NCI-H1930 (cell line): ENCODE measurements at regions not wholly inside any gene's neighbourhood (a gene's known extent, or its start where the extent isn't known, plus 50 kb on each side); places are given as distances from the start of the nearest gene placed in this dataset.
"Not testable (repeated sequence)": the region's sequence is repeated elsewhere in the genome, so short reads cannot be mapped to it uniquely, and the experiment has no call there.

Source experiments
- DNase-seq, 2 experiments: peaks; one replicate each; lab custom pipeline; 2025; lab: John Stamatoyannopoulos, UW

DNA sequence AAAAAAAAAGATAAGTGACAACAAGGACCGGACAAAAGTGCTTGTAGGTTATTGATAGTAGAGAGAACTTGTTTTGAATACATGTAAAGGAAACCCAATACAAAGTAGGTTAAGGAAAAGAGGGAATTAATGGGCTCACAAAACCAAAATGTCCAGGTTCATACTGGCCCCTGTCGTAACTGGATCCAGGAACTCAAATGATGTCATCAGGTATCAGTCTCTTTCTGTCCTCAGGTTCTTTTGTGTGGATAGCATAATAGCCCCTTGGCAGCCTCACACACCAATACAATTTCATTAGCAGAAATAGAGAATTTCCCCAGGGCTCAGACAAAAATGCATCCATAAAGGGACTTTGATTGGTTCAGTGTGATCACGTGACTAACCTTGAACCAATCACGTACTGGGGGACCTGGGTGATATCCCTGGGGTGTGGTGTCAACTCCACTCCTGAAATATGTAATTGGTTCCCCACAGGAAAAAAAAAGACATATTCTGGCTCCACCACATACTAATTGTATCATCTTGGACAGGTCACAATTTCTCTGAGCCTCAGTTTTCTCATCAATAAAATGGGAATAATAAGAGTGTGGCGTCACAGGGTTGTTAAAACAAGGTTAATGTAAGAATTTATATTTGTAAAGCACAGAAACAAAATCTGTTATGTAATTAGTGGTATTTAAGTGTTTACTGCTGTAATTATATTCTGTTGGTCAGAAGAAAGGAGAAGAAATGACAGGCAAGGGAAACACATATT, 174.8 kb downstream of the PDGFRA start:
- peak in 1 of 2 experiments; percentile 21 for DNase-seq

- DNase-seq = not testable (repeated sequence)
These were observed 180.3 kb downstream of the PDGFRA start for GRCh38 chr4:54409270-54409817.

DNA sequence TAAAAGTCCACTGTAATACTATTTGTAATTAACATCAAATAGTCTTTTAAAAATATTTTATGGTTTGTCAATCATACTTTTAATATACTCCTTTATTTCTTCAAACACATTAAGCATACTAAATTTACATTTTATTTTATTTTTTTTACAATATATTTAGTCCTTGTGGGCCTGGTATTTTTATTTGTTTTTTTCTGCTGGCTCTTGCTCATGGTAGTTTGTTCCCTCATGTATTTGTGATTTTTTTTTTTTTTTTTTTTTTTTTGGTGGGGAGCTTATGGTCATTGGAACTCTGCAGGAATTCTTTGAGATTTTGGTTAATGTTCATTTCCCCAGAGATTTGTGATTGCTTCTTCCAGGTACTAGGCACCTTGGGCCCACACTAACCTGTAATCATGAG, 185.5 kb downstream of the PDGFRA start:
- DNase-seq = no peak

DNA sequence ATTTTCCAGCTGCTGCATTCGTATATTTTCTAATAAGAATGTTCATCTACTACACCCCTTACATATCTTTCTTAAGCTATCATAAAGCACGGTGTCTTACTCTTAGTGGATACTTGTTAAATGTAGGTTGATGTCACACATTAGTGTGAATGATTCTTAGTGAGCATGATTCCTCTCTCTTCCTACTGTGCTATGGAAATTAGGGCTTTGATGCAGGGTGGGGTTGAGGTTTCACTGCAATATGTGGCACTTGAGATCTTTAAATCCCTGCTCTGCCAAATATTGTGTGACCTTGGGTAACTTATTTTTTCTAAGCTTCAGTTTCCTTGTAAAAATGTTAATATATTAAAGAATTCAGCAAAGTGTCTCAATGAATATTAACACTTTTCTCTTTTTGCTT, 188.4 kb downstream of the PDGFRA start:
- DNase-seq = no peak

DNA sequence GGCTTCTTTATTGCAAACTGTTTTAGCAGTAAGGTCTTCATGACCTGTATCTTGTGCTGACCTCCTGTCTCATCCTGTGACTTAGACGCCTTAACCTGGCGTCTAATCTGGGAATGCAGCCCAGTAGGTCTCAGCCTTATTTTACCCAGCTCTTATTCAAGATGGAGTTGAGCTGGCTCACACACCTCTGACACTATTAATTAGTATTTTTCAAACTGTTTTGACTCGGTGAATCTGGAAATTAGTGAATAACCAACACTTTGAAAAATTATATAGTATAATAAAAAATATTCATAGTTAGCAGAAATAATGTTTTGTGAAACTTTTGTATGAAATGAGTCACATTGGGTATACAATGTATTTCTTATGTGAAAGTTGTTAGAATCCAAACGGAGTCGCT, 189.4 kb downstream of the PDGFRA start:
- no peak for DNase-seq

- no peak for DNase-seq
These were observed 194.0 kb downstream of the PDGFRA start for GRCh38 chr4:54423066-54423465.

- DNase-seq = no peak
These were observed 198.7 kb downstream of the PDGFRA start for GRCh38 chr4:54427826-54428225.

GRCh38 chr4:54428940-54429339, 199.8 kb downstream of the PDGFRA start:
- no peak for DNase-seq

DNA sequence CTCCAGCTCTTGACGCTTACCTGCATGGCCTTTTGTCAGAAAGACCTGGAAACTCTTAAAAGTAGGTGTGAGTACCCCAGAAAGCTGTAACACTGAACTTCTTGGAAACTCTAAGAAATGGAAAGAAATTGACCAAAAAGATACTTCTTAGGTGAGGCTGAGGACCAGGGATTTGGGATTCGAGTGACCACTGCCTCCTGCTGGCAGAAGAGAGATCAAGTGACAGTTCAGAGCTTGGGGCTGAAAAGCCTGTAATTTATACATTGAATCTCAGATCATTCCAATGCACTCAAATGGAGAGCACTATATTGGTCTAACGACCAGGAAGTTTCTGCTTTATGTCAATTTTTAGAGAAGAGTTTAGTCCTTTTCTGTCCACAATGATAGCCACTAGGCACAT, 204.6 kb downstream of the PDGFRA start:
- no peak for DNase-seq

- DNase-seq = no peak
These were observed 210.7 kb downstream of the PDGFRA start for GRCh38 chr4:54439831-54440243.

DNA sequence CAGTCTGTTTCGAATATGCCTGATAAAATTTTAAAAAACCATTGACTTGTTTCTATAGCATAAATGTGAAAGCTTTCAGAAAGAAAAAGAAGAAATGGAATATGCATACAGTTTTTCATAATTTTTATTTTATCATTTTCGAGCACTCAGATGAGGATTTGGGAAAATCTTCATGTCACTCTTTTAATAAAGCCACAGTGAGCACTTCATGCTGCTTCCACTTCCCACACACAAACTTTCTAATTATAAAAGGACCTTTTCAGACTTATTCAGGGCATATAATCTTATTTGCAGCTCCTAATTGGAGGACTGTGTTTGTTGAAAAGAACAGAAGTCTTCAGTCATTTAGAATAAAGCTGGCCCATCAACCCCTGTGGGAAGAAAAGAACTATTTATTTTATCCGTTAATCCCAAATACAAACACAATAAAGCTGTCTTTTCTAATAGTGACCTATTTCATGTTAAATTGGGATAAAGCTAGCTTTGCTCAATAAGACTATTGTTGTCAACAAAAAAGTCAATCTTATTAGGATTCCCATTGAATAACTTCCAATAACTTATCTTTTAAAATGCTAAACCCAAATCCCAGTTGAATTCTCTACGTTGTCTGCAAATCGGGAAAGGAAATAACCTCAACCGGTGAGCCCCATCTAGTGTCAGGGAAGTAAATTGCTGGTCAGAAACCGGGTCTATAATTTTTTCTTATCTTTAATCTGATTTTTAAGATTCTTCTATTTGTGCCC, 211.5 kb downstream of the PDGFRA start:
- peak; percentile 29 to 60 for DNase-seq

GRCh38 chr4:54445866-54446265, 211.9 kb upstream of the KIT start:
- no peak for DNase-seq

GRCh38 chr4:54446581-54446980, 211.2 kb upstream of the KIT start:
- no peak for DNase-seq

- DNase-seq = no peak
These were observed 210.5 kb upstream of the KIT start for GRCh38 chr4:54447304-54447703.

- DNase-seq = no peak
These were observed 207.8 kb upstream of the KIT start for GRCh38 chr4:54449999-54450398.

DNA sequence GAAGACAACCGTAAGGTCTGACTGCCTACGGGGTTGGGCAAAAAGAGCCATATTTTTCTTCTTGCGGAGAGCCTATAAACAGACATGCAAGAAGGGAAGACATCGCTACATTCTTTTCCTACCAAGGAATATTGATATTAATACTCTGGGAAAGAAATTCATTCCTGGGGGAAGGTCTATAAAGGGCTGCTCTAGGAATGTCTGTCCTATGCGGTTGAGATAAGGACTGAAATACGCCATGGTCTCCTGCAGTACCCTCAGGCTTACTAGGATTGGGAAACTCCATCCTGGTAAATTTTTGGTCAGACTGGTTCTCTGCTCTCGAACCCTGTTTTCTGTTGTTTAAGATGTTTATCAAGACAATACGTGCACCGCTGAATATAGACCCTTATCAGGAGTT, 190.8 kb upstream of the KIT start:
- DNase-seq = not testable (repeated sequence)

DNA sequence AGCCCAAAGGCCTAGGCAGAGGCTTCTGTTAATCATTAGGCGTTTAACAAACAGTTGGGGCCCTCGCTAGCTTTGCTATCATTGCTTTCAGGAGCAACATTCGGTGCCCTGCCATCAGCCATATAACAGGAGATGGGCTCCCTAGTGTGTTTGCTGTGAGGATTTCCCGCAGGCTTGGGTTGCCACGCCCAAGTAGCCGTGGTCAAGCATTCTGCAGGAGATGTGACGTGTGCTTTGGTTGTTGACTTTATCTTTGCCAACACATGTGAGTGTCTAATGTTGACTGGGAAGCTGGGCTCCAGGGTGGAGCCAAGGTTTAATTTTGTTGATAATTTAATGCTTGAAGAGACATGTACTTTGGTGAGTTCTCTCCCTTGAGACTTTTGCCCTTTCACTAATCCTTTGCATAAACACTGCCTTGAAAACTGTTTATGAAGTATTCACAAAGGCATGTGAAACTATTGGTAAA, 184.6 kb upstream of the KIT start:
- DNase-seq = no peak

- no peak for DNase-seq
These were observed 184.0 kb upstream of the KIT start for GRCh38 chr4:54473798-54474197.

DNA sequence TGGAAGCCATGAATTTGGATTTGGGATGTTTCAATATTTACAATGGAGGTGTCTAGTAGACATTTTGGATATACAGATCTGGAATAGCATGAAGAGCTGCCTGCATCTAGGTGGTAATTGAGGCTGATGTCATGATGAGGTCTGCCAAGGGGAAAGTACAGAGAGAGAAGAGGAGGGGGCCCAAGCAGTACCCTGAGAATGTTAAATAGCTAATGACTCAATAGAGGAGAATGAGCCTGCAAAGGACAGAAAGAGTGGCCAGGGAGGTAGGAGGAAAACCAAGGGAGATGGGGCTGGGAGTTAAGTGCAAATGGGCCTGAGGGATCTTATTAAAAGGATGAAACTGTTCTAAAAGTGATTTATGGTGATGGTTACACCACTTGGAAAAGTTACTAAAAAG, 182.2 kb upstream of the KIT start:
- DNase-seq = no peak

DNA sequence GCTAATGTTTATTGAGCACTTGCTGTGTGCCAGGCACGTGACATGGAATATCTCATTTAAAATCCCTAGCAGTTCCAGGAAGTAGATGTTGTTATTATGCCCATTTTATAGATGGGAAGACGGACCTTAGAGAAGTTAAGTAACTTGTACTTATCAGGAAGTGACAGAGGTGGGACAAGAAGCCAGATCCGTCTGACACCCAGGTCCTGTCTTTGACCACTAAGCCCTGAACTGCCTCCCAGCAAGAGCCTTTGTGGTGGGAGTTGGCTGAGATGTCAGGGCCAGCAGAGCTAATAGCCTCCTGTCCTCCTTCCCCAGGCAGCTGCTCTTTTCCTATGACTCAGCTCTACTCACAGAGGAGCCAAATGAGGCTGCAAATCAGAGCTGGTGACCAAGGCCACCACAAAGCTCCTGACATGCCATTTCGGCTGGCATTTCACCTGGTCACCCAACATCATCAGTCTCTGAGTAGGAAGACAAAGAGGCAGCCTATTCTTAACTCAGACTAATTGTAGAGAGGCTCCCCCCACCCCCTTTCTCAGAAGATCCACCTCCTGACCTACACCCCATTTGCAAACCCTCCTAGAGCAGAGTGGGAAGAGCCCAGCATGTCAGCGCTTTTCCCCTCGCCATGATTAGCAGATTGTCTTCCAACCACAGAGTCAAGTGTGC, 175.1 kb upstream of the KIT start:
- no peak for DNase-seq

GRCh38 chr4:54484383-54484782, 173.4 kb upstream of the KIT start:
- no peak for DNase-seq

DNA sequence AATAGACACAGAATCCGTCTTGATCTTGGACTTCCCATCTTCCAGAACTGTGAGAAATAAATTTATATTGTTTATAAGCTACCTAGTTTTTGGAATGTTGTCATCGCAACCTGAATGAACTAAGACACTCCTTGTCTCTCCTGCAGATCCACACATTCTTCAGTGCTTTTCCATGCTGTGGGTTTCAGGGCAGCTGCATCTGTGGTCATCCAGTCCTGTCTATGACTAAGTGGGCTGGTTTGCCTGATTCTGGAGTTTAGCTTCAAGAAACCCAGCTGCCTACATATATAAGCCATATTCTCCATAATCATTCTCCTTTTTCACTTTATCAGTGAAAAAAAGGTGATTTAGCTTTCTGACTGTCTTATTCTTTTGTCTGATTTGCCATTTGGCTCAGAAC, 170.3 kb upstream of the KIT start:
- no peak for DNase-seq

GRCh38 chr4:54493862-54494261, 163.9 kb upstream of the KIT start:
- no peak for DNase-seq
